WTC11 (cell line): ENCODE measurements at regions not wholly inside any gene's neighbourhood (a gene's known extent, or its start where the extent isn't known, plus 50 kb on each side); places are given as distances from the start of the nearest gene placed in this dataset.

ENCODE experiments used
- ATF2 ChIP-seq: sonication (generic); formaldehyde crosslinking; IDR thresholded peaks from 2 replicates; pipeline ENCODE4 v1.8.1; 2022; ENCODE audit warnings: low read depth, missing genetic modification reagents, borderline replicate concordance
- ERG ChIP-seq: fragments of 250-450 bp; sonication (Bioruptor Pico); IDR thresholded peaks from 2 replicates; pipeline ENCODE4 v1.8.0; 2021; ENCODE audit warnings: mild to moderate bottlenecking
- ESRRA ChIP-seq: sonication (generic); formaldehyde crosslinking; IDR thresholded peaks from 2 replicates; pipeline ENCODE4 v1.8.1; 2022; ENCODE audit warnings: mild to moderate bottlenecking, missing genetic modification reagents, borderline replicate concordance
- ETV6 ChIP-seq: sonication (generic); formaldehyde crosslinking; IDR thresholded peaks from 2 replicates; pipeline ENCODE4 v1.8.1; 2022; ENCODE audit warnings: mild to moderate bottlenecking, missing genetic modification reagents
- FOXP1 ChIP-seq: sonication (generic); formaldehyde crosslinking; IDR thresholded peaks from 2 replicates; pipeline ENCODE4 v1.8.0; 2022; ENCODE audit warnings: missing genetic modification reagents, mild to moderate bottlenecking, moderate library complexity, borderline replicate concordance
- JUN ChIP-seq: sonication (generic); formaldehyde crosslinking; IDR thresholded peaks from 2 replicates; pipeline ENCODE4 v1.8.0; 2023; ENCODE audit warnings: mild to moderate bottlenecking, missing genetic modification reagents
- NFE2L1 ChIP-seq: sonication (generic); formaldehyde crosslinking; IDR thresholded peaks from 2 replicates; pipeline ENCODE4 v1.8.1; 2023; ENCODE audit warnings: missing genetic modification reagents
- SMAD3 ChIP-seq: sonication (generic); formaldehyde crosslinking; IDR thresholded peaks from 2 replicates; pipeline ENCODE4 v1.8.0; 2022; ENCODE audit warnings: missing genetic modification reagents, mild to moderate bottlenecking, borderline replicate concordance
- STAT6 ChIP-seq: sonication (generic); formaldehyde crosslinking; conservative IDR thresholded peaks from 2 replicates; pipeline ENCODE4 v1.8.1; 2023; ENCODE audit warnings: mild to moderate bottlenecking, low read depth, missing genetic modification reagents, moderate library complexity
- TF ChIP-seq, protein P1 (sequence below): fragments of 200-600 bp; IDR thresholded peaks from 2 replicates; pipeline ENCODE4 v1.8.0; 2022; ENCODE audit warnings: antibody characterized with exemption
- TF ChIP-seq, protein P2 (sequence below): sonication (generic); formaldehyde crosslinking; IDR thresholded peaks from 2 replicates; pipeline ENCODE4 v1.8.0; 2022; ENCODE audit warnings: mild to moderate bottlenecking, missing genetic modification reagents
- TF ChIP-seq, protein P3 (sequence below): sonication (generic); formaldehyde crosslinking; IDR thresholded peaks from 2 replicates; pipeline ENCODE4 v1.8.1; 2022; ENCODE audit warnings: low read depth, mild to moderate bottlenecking, moderate library complexity, missing genetic modification reagents, borderline replicate concordance

GRCh38 chr6:159455700-159456274 is 237.3 kb downstream of the SOD2 start:
- TF ChIP-seq, protein P1, sequence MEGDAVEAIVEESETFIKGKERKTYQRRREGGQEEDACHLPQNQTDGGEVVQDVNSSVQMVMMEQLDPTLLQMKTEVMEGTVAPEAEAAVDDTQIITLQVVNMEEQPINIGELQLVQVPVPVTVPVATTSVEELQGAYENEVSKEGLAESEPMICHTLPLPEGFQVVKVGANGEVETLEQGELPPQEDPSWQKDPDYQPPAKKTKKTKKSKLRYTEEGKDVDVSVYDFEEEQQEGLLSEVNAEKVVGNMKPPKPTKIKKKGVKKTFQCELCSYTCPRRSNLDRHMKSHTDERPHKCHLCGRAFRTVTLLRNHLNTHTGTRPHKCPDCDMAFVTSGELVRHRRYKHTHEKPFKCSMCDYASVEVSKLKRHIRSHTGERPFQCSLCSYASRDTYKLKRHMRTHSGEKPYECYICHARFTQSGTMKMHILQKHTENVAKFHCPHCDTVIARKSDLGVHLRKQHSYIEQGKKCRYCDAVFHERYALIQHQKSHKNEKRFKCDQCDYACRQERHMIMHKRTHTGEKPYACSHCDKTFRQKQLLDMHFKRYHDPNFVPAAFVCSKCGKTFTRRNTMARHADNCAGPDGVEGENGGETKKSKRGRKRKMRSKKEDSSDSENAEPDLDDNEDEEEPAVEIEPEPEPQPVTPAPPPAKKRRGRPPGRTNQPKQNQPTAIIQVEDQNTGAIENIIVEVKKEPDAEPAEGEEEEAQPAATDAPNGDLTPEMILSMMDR, result no peak
- TF ChIP-seq, protein P2, sequence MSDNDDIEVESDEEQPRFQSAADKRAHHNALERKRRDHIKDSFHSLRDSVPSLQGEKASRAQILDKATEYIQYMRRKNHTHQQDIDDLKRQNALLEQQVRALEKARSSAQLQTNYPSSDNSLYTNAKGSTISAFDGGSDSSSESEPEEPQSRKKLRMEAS (CRISPR knock-in tag), result no peak
- TF ChIP-seq ETV6, result no peak
- TF ChIP-seq SMAD3, result no peak
- TF ChIP-seq ERG (CRISPR knock-in tag), result no peak
- no peak for TF ChIP-seq NFE2L1 (CRISPR knock-in tag)
- TF ChIP-seq FOXP1 (CRISPR knock-in tag), result no peak
- TF ChIP-seq ATF2 (CRISPR knock-in tag), result no peak
- TF ChIP-seq STAT6, result no peak
- TF ChIP-seq, protein P3, sequence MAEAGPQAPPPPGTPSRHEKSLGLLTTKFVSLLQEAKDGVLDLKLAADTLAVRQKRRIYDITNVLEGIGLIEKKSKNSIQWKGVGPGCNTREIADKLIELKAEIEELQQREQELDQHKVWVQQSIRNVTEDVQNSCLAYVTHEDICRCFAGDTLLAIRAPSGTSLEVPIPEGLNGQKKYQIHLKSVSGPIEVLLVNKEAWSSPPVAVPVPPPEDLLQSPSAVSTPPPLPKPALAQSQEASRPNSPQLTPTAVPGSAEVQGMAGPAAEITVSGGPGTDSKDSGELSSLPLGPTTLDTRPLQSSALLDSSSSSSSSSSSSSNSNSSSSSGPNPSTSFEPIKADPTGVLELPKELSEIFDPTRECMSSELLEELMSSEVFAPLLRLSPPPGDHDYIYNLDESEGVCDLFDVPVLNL, result no peak
- TF ChIP-seq ESRRA (CRISPR knock-in tag), result no peak
- TF ChIP-seq JUN (CRISPR knock-in tag), result no peak
